GM12891 (cell line): ENCODE measurements at regions not wholly inside any gene's neighbourhood (a gene's known extent, or its start where the extent isn't known, plus 50 kb on each side); places are given as distances from the start of the nearest gene placed in this dataset.

Experiments used
- POLR2A ChIP-seq: IDR thresholded peaks from 2 replicates; pipeline ENCODE4 v1.6.1; 2011; ENCODE audit warnings: low read depth, low read length, control low read depth
- POLR2AphosphoS5 ChIP-seq: IDR thresholded peaks from 2 replicates; pipeline ENCODE4 v1.6.1; 2011; ENCODE audit warnings: low read depth, low read length, control low read depth
- TAF1 ChIP-seq: IDR thresholded peaks from 2 replicates; pipeline ENCODE4 v1.6.1; 2011; ENCODE audit warnings: low read depth, low read length, control low read depth

DNA sequence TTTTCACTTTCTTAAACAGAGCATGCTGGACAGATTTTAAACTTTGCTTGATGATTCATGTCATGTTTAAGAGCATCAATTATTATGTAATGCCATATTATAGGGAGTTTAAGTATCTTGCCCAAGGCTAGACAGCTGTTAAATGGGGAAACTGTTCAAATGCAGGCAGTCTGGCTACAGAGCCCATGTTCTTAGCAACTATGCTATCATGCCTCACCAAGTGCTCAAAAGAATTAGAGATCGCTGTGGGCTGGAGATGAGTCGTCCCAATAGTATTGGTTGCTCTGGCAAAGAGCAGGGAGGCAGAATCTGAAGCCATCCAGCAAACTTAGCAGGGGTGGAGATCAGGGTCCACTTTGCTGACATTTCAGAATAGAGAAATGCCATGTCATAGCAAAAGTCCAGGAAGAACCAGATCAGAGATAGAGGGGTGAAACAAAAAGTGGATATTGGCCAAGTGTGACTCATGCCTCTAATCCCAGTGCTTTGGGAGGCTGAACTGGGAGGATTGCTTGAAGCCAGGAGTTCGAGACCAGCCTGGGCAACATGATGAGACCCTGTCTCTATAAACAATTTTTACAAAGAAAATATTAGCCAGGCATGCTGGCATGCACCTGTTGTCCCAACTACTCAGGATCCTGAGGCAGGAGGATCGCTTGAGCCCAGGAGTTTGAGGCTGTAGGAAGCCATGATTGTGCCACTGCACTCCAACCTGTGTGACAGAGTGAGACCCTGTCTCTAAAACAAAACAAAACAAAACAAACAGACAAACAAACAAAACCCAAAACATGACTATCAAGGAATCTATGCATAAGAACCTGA lies 57.8 kb downstream of the BAMBI start:
- TF ChIP-seq POLR2A: no peak
- no peak for TF ChIP-seq TAF1
- no peak for TF ChIP-seq POLR2AphosphoS5
